ENCODE measurements at regions not wholly inside any gene's neighbourhood (a gene's known extent, or its start where the extent isn't known, plus 50 kb on each side); places are given as distances from the start of the nearest gene placed in this dataset.

DNA sequence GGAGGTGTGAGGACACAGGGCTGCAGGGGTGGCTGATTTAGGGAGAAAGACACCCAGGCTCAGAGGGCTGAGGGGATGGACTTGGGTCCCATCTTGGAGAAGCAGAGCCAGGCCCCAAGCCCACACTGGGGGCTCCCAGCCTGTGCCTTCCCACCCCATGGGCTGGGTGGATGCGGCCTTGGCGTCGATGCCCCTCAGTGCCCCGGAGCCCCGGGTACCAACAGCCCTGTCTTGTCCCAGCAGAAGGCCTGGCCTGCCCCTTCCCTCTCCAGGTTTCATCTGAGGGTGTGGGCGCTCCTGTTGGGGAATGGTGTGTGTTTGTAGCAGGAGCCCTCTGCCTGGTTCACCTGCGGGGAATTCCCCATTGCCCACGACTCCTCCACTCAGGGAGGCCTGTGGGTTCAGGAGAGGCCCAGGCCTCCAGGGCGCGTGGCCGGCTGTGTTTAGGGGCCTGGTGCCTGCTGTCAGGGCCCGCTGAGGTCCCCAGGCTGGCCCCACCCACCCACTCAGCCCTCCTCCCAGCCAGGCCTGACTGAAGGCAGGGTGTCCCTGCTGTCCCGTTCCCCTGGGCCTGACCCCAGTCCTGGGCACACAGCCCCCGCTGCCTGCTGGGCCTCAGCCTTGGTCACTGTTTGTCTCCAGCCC is 51.1 kb upstream of the BEGAIN start:
- 92 to 95% (median 95%) methylated on average over 12 to 14 of the region's 14 CpGs for WGBS, 3 donors
- Histone ChIP-seq H3K27me3 (ENCODE audit: control insufficient read depth in 3 of 3, insufficient read depth in 3 of 3, low read length in 3 of 3) (peaks cover 0 to 13% (median 0%) of the 10 kb centered on the region in 3 donors), H3K9me3 (ENCODE audit: control insufficient read depth in 2 of 2, insufficient read depth in 1 of 2, low read depth in 1 of 2, low read length in 1 of 2) (no peaks in the 10 kb centered on the region), H3K36me3 (ENCODE audit: control insufficient read depth in 3 of 3, insufficient read depth in 2 of 3, low read depth in 1 of 3, low read length in 3 of 3) (no peaks in the 10 kb centered on the region), H3K4me1 (ENCODE audit: control insufficient read depth in 3 of 3, insufficient read depth in 2 of 3, low read depth in 1 of 3, low read length in 2 of 3) (peaks cover 0 to 13% (median 1%) of the 10 kb centered on the region in 3 donors), H3K27ac (ENCODE audit: low read depth in 1 of 3, low read length in 2 of 3) (no peak overlapping the region), H3K4me3 (ENCODE audit: low read depth in 1 of 3, low read length in 3 of 3) (no peak overlapping the region)
- FAIRE-seq = no peak
- DNase-seq = no peak

DNA sequence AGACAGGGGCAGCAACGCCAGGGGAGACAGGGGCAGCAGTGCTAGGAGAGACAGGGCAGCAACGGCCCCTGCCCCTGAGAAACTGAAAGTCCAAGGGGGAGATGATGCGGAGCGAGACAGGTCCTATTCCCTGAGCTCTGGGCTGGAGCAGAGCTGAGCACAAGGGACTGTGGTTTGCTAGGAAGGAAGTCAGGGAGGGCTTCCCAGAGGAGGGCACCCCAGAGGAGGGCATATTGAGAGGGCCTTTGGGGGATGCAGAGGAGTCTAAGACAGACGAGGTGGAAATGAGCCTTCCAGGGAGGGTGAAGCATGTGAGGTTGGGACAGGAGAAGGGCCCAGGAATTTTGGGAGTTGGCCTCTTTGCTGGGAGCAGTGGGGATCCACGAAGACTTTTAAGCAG is 52.1 kb upstream of the BEGAIN start:
- DNase-seq (no peak), FAIRE-seq (no peak)
- no peaks in the 10 kb centered on the region for H3K9me3 ChIP-seq (ENCODE audit: control insufficient read depth in 2 of 2, insufficient read depth in 1 of 2, low read depth in 1 of 2, low read length in 1 of 2)
- no peak overlapping the region for H3K27ac ChIP-seq (ENCODE audit: low read depth in 1 of 3, low read length in 2 of 3)
- H3K36me3 ChIP-seq (ENCODE audit: control insufficient read depth in 3 of 3, insufficient read depth in 2 of 3, low read depth in 1 of 3, low read length in 3 of 3) = no peaks in the 10 kb centered on the region
- 82 to 93% (median 84%) methylated on average over 6 of the region's 6 CpGs for WGBS, 3 donors
- peaks cover 0 to 9% (median 0%) of the 10 kb centered on the region in 3 donors for H3K27me3 ChIP-seq (ENCODE audit: control insufficient read depth in 3 of 3, insufficient read depth in 3 of 3, low read length in 3 of 3)
- H3K4me1 ChIP-seq (ENCODE audit: control insufficient read depth in 3 of 3, insufficient read depth in 2 of 3, low read depth in 1 of 3, low read length in 2 of 3) = peaks cover 0 to 13% (median 1%) of the 10 kb centered on the region in 3 donors
- H3K4me3 ChIP-seq (ENCODE audit: low read depth in 1 of 3, low read length in 3 of 3) = no peak overlapping the region

DNA sequence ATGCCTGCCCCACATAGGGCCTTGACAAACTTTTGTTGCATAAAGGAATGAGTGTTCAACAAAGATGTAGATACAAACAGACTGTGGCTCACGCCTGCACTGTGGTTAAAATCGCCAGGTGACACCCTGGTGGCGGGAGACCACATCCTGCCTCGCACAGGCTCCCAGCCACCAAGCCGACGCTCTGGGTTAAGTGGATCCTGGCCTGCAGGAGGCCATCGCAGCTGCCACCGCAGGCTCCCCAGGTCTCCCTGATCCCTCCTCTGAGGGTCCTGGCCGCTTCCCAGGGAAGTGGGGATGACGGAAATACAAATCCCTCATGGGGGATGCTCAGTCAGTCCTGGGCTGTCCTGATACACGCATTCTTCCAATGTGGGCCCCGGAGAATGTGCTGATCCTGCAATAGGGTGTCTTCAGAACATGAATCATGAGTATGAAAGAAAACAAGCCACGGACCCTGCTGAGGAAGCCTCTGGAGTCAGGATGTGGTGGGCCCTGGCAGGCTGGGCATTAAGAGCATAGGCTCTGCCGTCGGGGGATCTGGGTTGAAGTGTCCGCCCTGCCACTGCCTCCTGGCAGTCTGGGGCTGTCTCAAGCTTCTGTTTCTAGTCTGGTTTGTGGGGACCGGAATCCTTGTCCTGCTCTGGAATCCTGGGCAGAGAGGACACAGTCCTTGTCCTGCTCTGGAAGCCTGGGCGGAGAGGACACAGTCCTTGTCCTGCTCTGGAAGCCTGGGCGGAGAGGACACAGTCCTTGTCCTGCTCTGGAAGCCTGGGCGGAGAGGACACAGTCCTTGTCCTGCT is 53.5 kb upstream of the BEGAIN start:
- Histone ChIP-seq H3K27me3 (ENCODE audit: control insufficient read depth in 3 of 3, insufficient read depth in 3 of 3, low read length in 3 of 3) (peaks cover 0 to 3% (median 0%) of the 10 kb centered on the region in 3 donors), H3K9me3 (ENCODE audit: control insufficient read depth in 2 of 2, insufficient read depth in 1 of 2, low read depth in 1 of 2, low read length in 1 of 2) (no peaks in the 10 kb centered on the region), H3K27ac (ENCODE audit: low read depth in 1 of 3, low read length in 2 of 3) (peak overlapping the region; percentile 8 to 76 (median 53)), H3K4me1 (ENCODE audit: control insufficient read depth in 3 of 3, insufficient read depth in 2 of 3, low read depth in 1 of 3, low read length in 2 of 3) (peaks cover 0 to 16% (median 4%) of the 10 kb centered on the region in 3 donors), H3K36me3 (ENCODE audit: control insufficient read depth in 3 of 3, insufficient read depth in 2 of 3, low read depth in 1 of 3, low read length in 3 of 3) (no peaks in the 10 kb centered on the region), H3K4me3 (ENCODE audit: low read depth in 1 of 3, low read length in 3 of 3) (no peak overlapping the region)
- DNase-seq (peak in 1 of 2 donors; percentile 51), FAIRE-seq (no peak)
- 60 to 74% (median 62%) methylated on average over 18 to 20 of the region's 20 CpGs for WGBS, 3 donors

DNA sequence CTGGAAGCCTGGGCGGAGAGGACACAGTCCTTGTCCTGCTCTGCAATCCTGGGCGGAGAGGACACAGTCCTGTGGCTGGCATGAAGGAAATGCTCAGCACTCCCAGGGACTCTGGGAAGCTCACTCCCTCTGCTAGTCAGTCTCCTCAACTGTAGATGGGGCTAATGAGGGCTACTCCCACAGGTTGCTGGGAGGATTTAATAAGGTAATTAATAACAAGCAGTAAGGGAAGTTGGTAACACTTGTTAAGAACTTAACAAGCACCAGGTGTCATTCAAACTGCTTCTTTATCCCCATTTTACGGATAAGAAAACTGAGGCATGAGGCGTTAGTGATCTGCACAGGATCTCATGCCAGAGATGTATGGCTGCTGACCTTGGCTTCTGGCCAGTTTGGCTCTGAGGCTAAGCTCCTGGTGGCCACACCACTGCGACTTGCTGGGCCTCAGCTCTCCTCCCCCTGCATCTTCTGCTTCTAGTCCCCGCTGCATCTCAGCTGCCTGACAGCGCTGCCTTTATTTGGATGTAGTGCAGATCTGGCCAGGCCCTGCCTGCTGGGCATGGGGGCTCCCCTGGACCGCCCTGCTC is 54.1 kb upstream of the BEGAIN start:
- FAIRE-seq (peak; percentile 76), DNase-seq (peak; percentile 45 to 77)
- Histone ChIP-seq H3K4me3 (ENCODE audit: low read depth in 1 of 3, low read length in 3 of 3) (no peak overlapping the region), H3K9me3 (ENCODE audit: control insufficient read depth in 2 of 2, insufficient read depth in 1 of 2, low read depth in 1 of 2, low read length in 1 of 2) (peaks cover 0 to 2% of the 10 kb centered on the region in 2 donors), H3K27me3 (ENCODE audit: control insufficient read depth in 3 of 3, insufficient read depth in 3 of 3, low read length in 3 of 3) (no peaks in the 10 kb centered on the region), H3K27ac (ENCODE audit: low read depth in 1 of 3, low read length in 2 of 3) (peak overlapping the region in 2 of 3 donors; percentile 32 to 82), H3K36me3 (ENCODE audit: control insufficient read depth in 3 of 3, insufficient read depth in 2 of 3, low read depth in 1 of 3, low read length in 3 of 3) (no peaks in the 10 kb centered on the region), H3K4me1 (ENCODE audit: control insufficient read depth in 3 of 3, insufficient read depth in 2 of 3, low read depth in 1 of 3, low read length in 2 of 3) (peaks cover 0 to 16% (median 4%) of the 10 kb centered on the region in 3 donors)
- 64 to 84% (median 74%) methylated on average over 8 of the region's 8 CpGs for WGBS, 3 donors

DNA sequence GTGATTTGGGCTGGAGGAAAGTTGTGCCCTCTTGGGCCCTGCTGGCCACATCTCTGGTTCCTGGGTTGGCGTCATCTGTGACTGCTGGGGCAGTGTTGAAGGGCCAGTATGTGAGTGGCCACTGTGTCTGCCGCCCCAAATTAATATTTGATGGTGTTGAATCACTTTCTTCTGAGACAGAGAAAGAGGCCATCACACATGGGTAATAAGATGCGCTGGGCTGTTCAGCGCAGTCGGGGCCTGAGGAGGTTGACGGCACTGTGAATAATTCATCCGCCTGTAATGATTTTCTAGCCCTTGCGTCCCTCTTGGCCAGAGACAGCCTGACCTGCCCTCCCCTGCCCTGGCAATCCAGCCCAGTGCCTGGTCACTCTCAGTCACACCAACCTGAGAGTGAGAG is 56.2 kb upstream of the BEGAIN start:
- H3K4me1 ChIP-seq (ENCODE audit: control insufficient read depth in 3 of 3, insufficient read depth in 2 of 3, low read depth in 1 of 3, low read length in 2 of 3) = peaks cover 0 to 16% (median 6%) of the 10 kb centered on the region in 3 donors
- no peak for FAIRE-seq
- no peak overlapping the region for H3K4me3 ChIP-seq (ENCODE audit: low read depth in 1 of 3, low read length in 3 of 3)
- H3K36me3 ChIP-seq (ENCODE audit: control insufficient read depth in 3 of 3, insufficient read depth in 2 of 3, low read depth in 1 of 3, low read length in 3 of 3) = no peaks in the 10 kb centered on the region
- H3K9me3 ChIP-seq (ENCODE audit: control insufficient read depth in 2 of 2, insufficient read depth in 1 of 2, low read depth in 1 of 2, low read length in 1 of 2) = peaks cover 0 to 2% of the 10 kb centered on the region in 2 donors
- no peaks in the 10 kb centered on the region for H3K27me3 ChIP-seq (ENCODE audit: control insufficient read depth in 3 of 3, insufficient read depth in 3 of 3, low read length in 3 of 3)
- WGBS, 3 donors = 88 to 100% (median 92%) methylated on average over 8 of the region's 8 CpGs
- DNase-seq = no peak
- no peak overlapping the region for H3K27ac ChIP-seq (ENCODE audit: low read depth in 1 of 3, low read length in 2 of 3)

DNA sequence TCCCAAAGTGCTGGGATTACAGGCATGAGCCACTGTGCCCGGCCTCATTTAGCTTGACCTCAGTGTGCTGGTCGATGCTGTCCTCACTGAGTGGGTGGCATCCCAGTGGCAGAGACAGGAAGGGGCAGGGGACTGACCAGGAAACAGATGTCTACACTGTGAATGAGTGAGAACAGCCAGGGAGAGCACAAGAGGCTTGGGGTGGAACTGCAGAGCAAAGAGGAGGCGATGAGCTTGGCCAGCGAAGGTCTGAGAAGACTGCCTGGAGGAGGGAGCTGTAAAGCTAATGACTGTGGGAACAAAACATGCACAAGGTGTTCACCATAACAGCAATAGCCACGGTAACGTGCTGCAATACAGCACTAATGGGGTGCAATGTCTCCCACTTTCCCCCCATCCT is 57.2 kb upstream of the BEGAIN start:
- WGBS, 3 donors = 80 to 90% (median 81%) methylated on average over 6 of the region's 6 CpGs
- H3K36me3 ChIP-seq (ENCODE audit: control insufficient read depth in 3 of 3, insufficient read depth in 2 of 3, low read depth in 1 of 3, low read length in 3 of 3) = no peaks in the 10 kb centered on the region

DNA sequence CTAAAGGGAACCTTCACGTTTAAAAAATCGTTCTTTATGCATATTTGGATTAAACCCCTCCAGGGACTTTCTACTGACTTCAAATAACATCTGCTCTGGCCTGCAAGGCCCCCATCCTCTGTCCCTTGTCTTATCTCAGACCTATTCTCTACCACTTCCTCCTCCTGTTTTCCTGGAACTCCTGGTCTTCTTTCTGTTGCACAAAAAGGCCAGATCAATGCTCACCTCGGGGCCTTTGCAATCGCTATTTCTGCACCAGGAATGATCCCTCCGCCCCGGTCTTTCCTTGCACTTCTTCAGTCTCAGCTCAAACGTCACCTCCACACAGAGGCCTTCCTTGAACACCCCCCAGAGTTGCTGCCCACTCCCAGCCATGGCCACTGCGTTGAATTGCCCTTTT is 57.6 kb upstream of the BEGAIN start:
- peaks cover 0 to 2% of the 10 kb centered on the region in 2 donors for H3K9me3 ChIP-seq (ENCODE audit: control insufficient read depth in 2 of 2, insufficient read depth in 1 of 2, low read depth in 1 of 2, low read length in 1 of 2)
- no peaks in the 10 kb centered on the region for H3K36me3 ChIP-seq (ENCODE audit: control insufficient read depth in 3 of 3, insufficient read depth in 2 of 3, low read depth in 1 of 3, low read length in 3 of 3)
- H3K27ac ChIP-seq (ENCODE audit: low read depth in 1 of 3, low read length in 2 of 3) = no peak overlapping the region
- FAIRE-seq (no peak), DNase-seq (no peak)
- H3K4me3 ChIP-seq (ENCODE audit: low read depth in 1 of 3, low read length in 3 of 3) = no peak overlapping the region
- H3K4me1 ChIP-seq (ENCODE audit: control insufficient read depth in 3 of 3, insufficient read depth in 2 of 3, low read depth in 1 of 3, low read length in 2 of 3) = peaks cover 0 to 21% (median 8%) of the 10 kb centered on the region in 3 donors
- 49 to 63% (median 58%) methylated on average over 8 of the region's 8 CpGs for WGBS, 3 donors
- no peaks in the 10 kb centered on the region for H3K27me3 ChIP-seq (ENCODE audit: control insufficient read depth in 3 of 3, insufficient read depth in 3 of 3, low read length in 3 of 3)

More for the DNA sequence above, 57.2 kb upstream of the BEGAIN start:
- FAIRE-seq (no peak), DNase-seq (no peak)
- peaks cover 0 to 21% (median 8%) of the 10 kb centered on the region in 3 donors for H3K4me1 ChIP-seq (ENCODE audit: control insufficient read depth in 3 of 3, insufficient read depth in 2 of 3, low read depth in 1 of 3, low read length in 2 of 3)
- H3K27me3 ChIP-seq (ENCODE audit: control insufficient read depth in 3 of 3, insufficient read depth in 3 of 3, low read length in 3 of 3) = no peaks in the 10 kb centered on the region
- no peak overlapping the region for H3K4me3 ChIP-seq (ENCODE audit: low read depth in 1 of 3, low read length in 3 of 3)
- H3K9me3 ChIP-seq (ENCODE audit: control insufficient read depth in 2 of 2, insufficient read depth in 1 of 2, low read depth in 1 of 2, low read length in 1 of 2) = peaks cover 0 to 2% of the 10 kb centered on the region in 2 donors
- H3K27ac ChIP-seq (ENCODE audit: low read depth in 1 of 3, low read length in 2 of 3) = no peak overlapping the region

DNA sequence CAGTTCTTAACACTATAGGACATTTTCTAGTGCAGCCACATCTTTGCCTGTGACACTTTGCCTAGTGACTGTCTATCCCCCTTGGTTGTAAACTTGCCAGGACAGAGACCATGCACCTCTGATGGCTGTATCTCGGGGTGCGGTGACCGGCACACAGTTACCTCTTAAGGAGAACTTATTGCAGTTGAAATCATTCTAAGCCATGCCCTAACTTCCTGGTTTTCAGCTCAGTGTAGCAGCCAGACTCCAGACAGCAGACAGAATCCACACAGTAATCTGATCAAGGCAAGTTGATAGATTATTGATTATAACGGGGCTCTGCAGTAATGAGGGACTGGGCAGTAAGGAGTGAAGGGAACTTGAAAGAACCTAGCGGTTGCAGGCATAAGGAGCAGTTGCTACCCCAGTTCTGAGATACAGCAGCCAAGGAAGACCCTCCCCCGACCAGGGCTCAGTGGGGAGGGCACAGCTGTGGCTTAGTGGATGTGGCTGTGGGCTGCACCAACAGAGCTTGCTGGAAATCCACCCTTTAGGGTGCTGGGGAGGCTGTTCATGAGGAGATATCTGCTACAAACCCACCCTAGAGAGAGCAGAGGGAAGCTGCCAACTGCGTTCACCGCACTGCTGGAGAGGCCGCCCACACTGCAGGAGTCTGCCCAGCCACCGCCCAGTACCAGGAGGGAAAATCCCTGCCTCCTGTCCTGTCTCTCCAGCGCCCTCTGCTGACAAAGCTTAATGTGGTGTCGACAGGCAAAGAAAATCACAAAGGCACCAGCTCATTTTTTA is 58.2 kb upstream of the BEGAIN start:
- Histone ChIP-seq H3K4me1 (ENCODE audit: control insufficient read depth in 3 of 3, insufficient read depth in 2 of 3, low read depth in 1 of 3, low read length in 2 of 3) (peaks cover 0 to 21% (median 8%) of the 10 kb centered on the region in 3 donors), H3K36me3 (ENCODE audit: control insufficient read depth in 3 of 3, insufficient read depth in 2 of 3, low read depth in 1 of 3, low read length in 3 of 3) (no peaks in the 10 kb centered on the region), H3K9me3 (ENCODE audit: control insufficient read depth in 2 of 2, insufficient read depth in 1 of 2, low read depth in 1 of 2, low read length in 1 of 2) (peaks cover 0 to 2% of the 10 kb centered on the region in 2 donors), H3K4me3 (ENCODE audit: low read depth in 1 of 3, low read length in 3 of 3) (no peak overlapping the region), H3K27ac (ENCODE audit: low read depth in 1 of 3, low read length in 2 of 3) (no peak overlapping the region), H3K27me3 (ENCODE audit: control insufficient read depth in 3 of 3, insufficient read depth in 3 of 3, low read length in 3 of 3) (no peaks in the 10 kb centered on the region)
- WGBS, 3 donors = 26 to 33% (median 30%) methylated on average over 12 of the region's 12 CpGs
- peak; percentile 89 to 93 for DNase-seq
- no peak for FAIRE-seq

Measured in small intestine (tissue), 7 donors.